Right atrium auricular region (tissue), 2 donors: ENCODE measurements at regions not wholly inside any gene's neighbourhood (a gene's known extent, or its start where the extent isn't known, plus 50 kb on each side); places are given as distances from the start of the nearest gene placed in this dataset.

Experiments used
- DNase-seq: peaks from one replicate; pipeline ENCODE4 v3.0.0-alpha.2; 2019; ENCODE audit warnings: low spot score
- H3K27ac ChIP-seq, 2 donors: fragments of 200-600 bp; sonication (generic); 1 replicate in 1 of 2; 2 replicates in 1 of 2; pipeline ENCODE4 v1.5.1; 2016 to 2019
- H3K27me3 ChIP-seq, 2 donors: fragments of 200-600 bp; sonication (generic); one replicate each; pipeline versions ENCODE4 v1.5.1 to v1.6.0; 2017 to 2019
- H3K36me3 ChIP-seq: fragments of 200-600 bp; sonication (generic); one replicate; pipeline ENCODE4 v1.5.1; 2016
- H3K4me1 ChIP-seq, 2 donors: fragments of 200-600 bp; sonication (generic); one replicate each; pipeline versions ENCODE4 v1.5.1 to v1.6.0; 2017 to 2019
- H3K4me3 ChIP-seq, 2 donors: fragments of 200-600 bp; sonication (generic); 1 replicate in 1 of 2; 2 replicates in 1 of 2; pipeline ENCODE4 v1.5.1; 2017 to 2019; ENCODE audit warnings: mild to moderate bottlenecking in 1 of 2, moderate library complexity in 1 of 2
- H3K9me3 ChIP-seq, 2 donors: fragments of 200-600 bp; sonication (generic); one replicate each; pipeline ENCODE4 v1.5.1; 2019
- CTCF ChIP-seq, 2 donors: fragments of 200-600 bp; sonication (generic); IDR thresholded peaks; one replicate each; pipeline ENCODE4 v1.5.1; 2019; ENCODE audit warnings: antibody characterized with exemption in 2 of 2

DNA sequence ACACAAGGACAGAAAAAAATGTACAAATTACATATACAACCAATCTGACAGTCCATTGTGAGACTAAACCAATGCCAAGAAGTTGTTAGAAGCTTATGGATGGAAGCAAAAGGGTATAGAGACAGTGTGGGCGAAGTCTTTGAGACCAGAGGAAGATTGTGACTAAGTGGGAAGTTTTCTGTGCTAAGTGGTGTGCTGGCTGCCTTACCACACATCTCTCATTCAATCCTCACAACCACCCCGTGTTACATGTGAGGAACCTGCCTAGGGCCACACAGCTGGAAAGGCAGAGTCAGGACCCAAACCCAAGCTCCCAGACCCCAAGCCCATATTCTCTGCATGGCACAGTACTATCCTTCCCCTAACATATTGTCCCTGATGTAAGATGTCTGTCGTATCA is 53.5 kb upstream of the DUSP10 start:
- H3K27me3 ChIP-seq: no peaks in the 10 kb centered on the region
- no peaks in the 10 kb centered on the region for H3K36me3 ChIP-seq
- no peak for TF ChIP-seq CTCF (IDR thresholded peaks at IDR 0.05)
- H3K9me3 ChIP-seq: peaks cover 0 to 8% of the 10 kb centered on the region in 2 donors
- DNase-seq: no peak
- no peaks in the 10 kb centered on the region for H3K4me1 ChIP-seq
- H3K4me3 ChIP-seq: no peak overlapping the region
- H3K27ac ChIP-seq: no peak overlapping the region

GRCh38 chr1:221794935-221795334 is 53.0 kb upstream of the DUSP10 start:
- Histone ChIP-seq H3K36me3 (no peaks in the 10 kb centered on the region), H3K4me3 (no peak overlapping the region), H3K27ac (no peak overlapping the region), H3K9me3 (peaks cover 0 to 6% of the 10 kb centered on the region in 2 donors), H3K4me1 (no peaks in the 10 kb centered on the region), H3K27me3 (no peaks in the 10 kb centered on the region)
- DNase-seq: no peak
- TF ChIP-seq CTCF (IDR thresholded peaks at IDR 0.05): no peak

- Histone ChIP-seq H3K4me1 (no peaks in the 10 kb centered on the region), H3K36me3 (no peaks in the 10 kb centered on the region), H3K9me3 (no peaks in the 10 kb centered on the region), H3K4me3 (no peak overlapping the region), H3K27ac (no peak overlapping the region), H3K27me3 (no peaks in the 10 kb centered on the region)
- no peak for TF ChIP-seq CTCF (IDR thresholded peaks at IDR 0.05)
- DNase-seq: no peak
These were observed 52.3 kb upstream of the DUSP10 start for GRCh38 chr1:221794079-221794670.

DNA sequence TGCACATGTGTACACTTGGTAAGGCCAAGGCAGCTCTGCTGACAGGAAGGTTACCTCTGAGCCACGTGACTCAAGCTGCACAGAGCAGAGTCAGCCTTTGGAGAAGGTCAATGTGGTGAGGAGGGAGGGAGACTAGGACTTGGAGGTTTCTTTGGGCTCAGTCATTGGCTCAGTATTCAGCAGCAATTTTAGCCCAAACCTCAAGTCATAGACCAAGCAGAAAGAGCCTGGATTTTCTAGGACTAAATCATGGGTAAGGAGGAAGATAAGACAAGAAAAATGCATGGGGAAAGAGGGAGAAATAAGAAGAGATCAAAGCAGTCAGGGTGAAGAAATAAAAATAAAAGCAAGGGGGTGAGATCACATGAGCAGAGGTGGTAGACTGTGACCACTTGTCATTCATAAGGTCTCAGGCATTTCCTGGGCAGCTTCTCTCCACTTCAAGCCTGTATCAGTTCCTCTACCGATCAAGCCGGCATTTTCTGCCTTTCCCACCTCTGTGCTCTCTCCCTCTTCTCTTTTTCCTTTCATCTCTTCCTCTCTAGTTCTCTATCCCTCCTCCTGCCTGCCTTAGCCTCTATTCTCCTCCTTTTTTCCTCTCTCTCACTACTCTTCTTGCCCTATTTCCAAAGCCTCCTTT is 51.7 kb upstream of the DUSP10 start:
- no peaks in the 10 kb centered on the region for H3K9me3 ChIP-seq
- no peak for DNase-seq
- H3K4me3 ChIP-seq: no peak overlapping the region
- no peak for TF ChIP-seq CTCF (IDR thresholded peaks at IDR 0.05)
- no peak overlapping the region for H3K27ac ChIP-seq
- no peaks in the 10 kb centered on the region for H3K27me3 ChIP-seq
- no peaks in the 10 kb centered on the region for H3K4me1 ChIP-seq
- no peaks in the 10 kb centered on the region for H3K36me3 ChIP-seq

- Histone ChIP-seq H3K27me3 (no peaks in the 10 kb centered on the region), H3K9me3 (no peaks in the 10 kb centered on the region), H3K27ac (no peak overlapping the region), H3K4me1 (no peaks in the 10 kb centered on the region), H3K4me3 (no peak overlapping the region), H3K36me3 (no peaks in the 10 kb centered on the region)
- no peak for DNase-seq
- no peak for TF ChIP-seq CTCF (IDR thresholded peaks at IDR 0.05)
These were observed 50.0 kb upstream of the DUSP10 start for GRCh38 chr1:221791846-221792245.
